GDM1 (cell line): ENCODE measurements at regions not wholly inside any gene's neighbourhood (a gene's known extent, or its start where the extent isn't known, plus 50 kb on each side); places are given as distances from the start of the nearest gene placed in this dataset.

Source experiments
- DNase-seq: peaks from one replicate; lab custom pipeline; 2025; lab: John Stamatoyannopoulos, UW

DNA sequence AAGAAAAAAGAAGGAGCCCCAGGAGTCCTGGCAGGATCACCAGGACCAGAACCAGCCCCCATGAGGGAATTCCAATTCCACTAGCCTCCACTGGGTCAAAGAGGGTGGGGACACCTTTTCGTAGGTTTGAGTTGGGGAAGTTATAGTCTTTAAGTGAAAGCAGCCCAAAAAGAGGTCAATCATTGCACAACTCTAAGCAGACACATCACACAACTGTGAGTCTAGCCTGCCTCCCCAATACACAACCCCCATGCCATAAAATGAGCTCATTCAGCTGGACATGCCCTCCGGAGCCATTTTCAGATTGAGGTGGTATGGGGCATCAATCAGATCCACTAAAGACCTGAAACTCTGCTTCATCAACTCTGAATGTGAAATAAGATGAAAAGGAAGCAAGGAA lies 179.9 kb downstream of the NPHP4 start:
- no peak for DNase-seq

DNA sequence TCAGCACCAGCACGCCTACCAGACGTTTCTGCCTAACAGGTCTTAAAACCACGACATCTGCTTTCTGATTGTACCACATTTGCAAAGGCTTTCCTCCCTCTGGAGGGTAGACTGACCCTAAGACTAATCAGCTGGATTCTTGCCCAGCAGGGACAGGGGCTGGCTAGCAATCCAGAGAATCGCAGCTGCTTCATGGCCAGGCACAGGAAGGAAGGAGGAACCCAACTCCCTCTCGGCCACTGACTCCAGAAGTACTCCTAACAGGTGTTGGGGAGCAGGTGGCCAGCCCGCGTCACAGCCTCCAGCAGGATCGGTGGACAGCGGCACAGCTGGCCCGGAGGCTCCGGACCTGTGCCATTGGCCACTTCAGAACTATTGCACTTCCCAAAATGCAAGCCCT lies 180.8 kb downstream of the NPHP4 start:
- no peak for DNase-seq

DNA sequence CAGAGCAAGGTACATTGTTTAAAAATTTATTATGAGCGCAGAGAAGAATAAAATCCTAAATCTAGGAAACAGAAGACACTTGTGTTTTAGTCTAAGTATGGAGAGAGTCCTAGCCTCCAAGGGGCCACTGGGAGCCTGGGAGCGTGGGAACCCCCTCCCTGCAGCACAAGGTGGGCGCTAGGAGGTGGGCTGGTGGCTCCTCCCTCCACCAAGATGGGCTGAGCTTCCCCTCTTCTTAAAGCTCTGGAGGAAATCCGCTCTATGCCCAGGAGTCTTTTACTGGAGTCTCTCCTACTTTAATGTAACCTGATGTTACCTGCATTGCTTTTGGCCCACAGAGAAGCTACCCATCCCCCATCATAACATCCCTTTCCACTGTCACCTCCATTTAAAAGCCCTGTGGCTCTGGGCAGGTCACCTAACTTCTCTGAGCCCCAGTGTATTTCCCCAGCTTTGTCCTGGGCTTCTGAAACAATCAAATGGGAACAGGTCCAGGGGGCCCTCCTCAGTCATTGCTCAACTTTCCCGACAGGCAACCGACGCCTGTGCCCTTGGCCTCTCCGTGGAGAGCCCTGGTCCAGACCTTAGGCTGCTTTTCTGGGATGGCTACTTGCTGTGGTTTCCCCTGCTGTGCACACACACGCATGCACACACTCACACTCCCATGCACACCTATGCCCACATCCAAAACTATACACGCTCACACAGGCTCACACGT lies 181.5 kb downstream of the NPHP4 start:
- no peak for DNase-seq

DNA sequence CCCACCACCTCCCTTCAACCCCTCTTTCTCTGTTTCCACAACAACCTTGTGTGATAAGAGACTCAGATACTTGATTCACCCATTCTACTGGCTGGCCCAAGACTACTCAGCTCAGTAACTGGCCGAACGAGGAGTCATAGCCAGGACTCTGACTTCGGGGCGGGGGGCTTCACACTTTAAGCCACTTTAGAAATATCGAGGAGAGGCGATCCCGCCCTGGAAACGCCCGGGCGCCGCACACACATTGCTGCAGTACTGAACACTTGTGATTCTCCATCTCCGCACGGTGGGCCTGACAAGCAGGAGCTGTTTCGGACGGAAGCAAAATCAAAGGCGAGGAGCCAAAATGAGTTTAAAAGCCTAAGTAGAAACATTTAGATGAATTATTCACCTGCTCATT lies 182.1 kb downstream of the NPHP4 start:
- no peak for DNase-seq

DNA sequence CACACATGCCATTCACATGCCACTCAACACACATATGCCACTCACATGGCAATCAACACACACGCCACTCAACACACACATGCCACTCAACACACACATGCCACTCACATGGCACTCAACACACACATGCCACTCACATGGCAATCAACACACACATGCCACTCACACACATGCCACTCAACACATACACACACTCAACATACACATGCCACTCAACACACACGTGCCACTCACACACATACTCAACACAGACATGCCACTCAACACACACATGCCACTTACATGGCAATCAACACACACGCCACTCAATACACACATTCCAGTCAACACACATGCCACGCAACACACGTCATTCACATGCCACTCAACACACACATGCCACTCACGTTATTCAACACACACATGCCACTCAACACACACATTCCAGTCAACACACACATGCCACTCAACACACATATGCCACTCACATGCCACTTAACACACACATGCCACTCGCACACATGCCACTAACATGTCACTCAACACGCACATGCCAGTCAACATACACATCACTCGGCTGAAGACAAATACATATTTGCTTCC lies 182.9 kb downstream of the NPHP4 start:
- DNase-seq = peak; percentile 10

DNA sequence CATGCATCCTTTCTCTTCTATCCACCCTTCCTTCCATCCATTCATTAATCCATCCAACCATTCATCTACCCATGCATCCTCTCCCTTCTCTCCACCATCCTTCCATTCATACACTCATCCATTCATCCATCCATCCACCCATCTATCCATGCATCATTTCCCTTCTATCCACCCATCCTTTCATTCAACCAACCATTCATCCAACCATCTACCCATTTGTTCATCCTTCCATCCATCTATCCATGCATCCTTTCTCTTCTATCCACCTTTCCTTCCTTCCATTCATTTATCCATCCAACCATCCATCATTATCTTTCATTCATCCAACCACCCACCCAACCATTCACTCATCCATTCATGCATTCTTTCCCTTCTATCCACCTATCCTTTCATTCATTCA lies 188.4 kb downstream of the NPHP4 start:
- DNase-seq = no peak

DNA sequence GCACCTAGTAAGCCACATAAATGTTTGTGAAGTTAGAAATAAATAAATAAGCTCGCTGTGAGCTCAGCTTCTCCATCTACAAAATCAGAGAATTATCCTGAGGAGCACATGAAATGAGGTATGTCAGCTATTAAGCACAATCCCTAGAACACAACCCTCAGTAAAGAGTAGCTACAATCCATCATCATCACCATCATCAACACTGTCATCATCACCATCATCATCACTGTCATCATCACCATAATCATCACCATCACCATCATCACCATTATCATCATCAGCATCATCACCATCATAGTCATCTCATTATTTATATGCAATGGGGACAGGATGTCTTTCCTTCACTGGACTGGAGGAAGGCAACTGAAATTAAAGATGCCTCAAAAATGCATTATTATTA lies 189.6 kb downstream of the NPHP4 start:
- no peak for DNase-seq

DNA sequence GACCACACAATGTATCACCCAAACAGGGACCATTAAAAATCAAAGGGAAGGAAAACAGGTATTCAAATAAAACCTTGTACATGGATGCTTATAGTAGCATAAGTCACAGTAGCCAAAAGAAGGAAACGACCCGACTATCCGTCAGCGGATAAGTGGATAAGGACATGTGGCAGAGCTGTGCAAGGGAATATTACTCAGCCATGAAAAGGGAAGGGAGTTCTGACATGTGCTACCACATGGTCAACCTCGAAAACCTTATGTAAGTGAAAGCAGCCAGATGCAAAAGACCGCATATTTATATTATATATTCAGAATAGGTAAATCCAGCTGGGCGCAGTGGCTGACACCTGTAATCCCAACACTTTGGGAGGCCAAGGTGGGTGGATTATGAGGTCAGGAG lies 193.3 kb downstream of the NPHP4 start:
- DNase-seq = no peak

DNA sequence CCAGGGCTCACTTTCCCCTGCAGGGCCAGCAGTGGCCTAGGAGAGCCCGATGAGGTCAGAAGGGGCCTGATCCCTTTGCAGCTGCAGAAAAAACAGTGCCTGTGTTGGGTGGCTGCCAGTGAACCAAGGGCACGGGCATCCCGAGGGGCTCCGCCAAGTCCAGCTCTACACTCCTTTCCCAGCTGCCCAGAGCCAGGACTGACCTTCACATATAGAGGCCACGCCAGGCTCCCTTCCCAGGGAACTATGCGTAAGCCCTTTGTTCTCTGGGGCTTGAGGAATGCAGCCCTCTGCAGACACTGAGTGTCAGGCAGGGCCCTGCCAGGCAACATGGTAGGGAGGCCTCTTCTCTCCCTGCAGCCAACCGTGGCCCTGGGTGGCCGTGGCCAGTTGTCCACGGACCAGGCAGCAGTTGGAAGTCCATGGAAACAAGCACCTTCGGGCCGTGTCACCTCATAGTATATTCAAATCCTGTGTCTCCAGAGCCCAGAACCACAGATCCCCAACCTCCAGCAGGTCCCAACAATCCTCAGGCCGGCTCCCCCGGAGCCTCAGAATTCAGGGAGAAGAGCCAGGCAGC lies 194.0 kb downstream of the NPHP4 start:
- DNase-seq = no peak

DNA sequence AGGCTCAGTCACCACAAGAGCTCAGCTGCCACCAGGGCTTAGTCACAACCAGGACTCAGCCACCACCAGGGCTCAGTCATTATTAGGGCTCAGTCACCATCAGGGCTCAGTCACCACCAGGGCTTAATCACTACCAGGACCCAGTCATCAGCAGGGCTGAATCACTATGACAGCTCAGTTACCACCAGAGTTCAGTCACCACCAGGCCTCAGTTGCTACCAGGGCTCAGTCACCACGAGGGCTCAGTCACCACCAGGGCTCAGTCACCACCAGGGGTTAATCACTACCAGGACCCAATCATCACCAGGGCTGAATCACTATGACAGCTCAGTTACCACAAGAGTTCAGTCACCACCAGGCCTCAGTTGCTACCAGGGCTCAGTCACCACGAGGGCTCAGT lies 196.2 kb downstream of the NPHP4 start:
- DNase-seq = no peak

DNA sequence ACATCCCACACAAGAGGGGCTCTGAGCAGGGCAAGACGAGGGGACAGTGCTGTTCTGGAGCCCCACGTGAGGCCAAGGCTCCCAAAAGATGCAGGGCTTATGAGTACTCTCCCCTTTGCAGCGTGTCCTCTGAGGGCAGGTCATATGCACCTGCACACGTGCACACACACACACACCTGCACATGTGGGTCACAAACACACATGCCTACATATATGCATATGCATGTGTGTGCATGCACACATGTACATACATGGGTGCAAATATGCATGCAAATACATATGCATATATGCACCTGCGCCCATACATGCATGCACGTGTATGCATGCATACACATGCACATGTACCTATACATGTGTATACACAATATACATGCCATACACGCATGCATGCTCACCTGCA lies 197.9 kb downstream of the NPHP4 start:
- no peak for DNase-seq

DNA sequence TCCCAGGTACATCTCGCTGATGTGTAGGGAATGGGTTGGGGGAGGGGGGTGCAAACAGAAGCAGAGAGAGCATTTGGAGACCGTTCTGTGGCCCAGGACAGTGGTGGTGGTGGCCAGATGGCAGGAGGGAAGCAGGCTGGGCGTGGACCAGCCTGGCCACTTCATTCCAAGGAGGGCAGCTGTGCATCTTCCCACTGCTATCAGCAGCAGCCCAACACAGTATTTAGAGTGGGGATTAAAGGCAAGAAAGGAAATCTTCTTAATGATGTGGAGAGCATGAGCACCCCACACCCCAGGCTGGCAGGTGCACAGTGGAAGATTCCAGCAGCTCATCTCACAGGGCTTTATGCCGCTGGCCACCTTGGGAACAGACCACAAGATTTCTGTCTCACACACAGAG lies 198.7 kb downstream of the NPHP4 start:
- no peak for DNase-seq

DNA sequence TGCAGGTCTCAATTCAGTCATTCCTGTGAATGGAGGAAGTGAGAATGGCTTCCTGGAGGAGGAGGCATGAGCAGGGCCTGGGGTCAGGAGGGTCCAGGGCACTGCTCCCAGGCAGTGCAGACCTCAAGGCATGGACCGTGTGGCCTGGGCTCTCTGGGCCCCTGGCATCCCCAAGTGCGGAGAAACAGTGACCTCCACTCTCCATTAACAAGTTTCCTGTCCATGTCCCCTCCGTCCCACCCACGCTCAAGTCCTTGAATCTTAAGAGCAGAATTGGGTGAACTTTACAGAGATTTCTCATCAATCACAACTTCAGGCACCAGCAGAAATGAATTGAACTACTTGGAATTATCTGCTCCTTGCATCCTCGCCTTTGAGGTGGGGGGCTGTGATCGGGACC lies 211.1 kb downstream of the NPHP4 start:
- DNase-seq = no peak

DNA sequence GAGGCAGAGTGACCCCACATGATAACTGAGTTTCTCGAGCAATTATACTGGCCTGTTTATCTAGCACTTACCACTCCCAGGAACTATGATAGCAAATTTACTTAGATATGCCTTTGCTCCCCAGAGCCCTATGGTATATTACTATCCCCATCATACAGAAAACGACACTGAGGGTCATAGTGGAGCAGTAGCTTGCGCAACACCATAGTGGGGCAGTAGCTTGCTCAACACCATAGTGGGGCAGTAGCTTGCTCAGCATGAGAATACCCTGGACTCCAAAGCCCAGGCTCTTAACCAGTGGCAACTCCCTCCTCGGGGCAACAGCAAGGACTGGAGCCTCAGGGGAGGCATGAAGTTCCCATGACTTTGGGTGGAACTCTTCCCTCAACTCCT lies 211.9 kb downstream of the NPHP4 start:
- no peak for DNase-seq

DNA sequence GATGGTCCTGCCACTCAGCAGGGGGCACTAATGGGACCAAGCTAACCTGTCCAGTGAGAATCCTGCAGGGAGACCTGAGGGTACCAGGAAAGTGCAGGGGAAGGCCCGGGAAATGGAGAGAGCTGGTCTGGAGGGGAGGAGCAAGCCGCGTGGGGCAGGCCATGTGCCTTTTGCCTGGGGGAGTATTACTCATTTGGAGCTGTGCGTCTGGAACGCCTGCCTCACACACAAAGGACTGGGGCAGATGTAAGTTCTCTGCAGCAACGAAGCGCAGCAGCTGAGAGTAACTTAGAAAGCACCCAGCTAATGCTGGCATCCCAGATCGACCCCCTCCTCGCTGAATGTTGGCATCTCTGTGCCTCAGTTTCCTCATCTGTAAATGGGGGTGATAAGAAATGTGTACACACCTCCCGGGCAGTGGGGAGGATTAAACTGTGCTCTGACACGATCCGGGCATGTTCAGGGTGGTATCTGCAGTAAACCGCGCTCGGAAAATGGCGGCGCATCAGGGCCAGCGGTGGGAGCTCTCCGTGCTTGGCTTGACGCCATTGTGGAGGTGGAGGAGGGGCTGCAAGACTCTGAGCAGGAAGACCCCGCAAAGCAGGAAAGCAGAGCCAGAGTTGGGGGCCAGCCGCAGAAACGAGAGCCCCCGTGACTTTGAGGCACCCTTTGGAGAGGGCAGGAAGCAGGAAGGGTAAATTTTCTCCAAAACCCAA lies 212.5 kb downstream of the NPHP4 start:
- DNase-seq = no peak

DNA sequence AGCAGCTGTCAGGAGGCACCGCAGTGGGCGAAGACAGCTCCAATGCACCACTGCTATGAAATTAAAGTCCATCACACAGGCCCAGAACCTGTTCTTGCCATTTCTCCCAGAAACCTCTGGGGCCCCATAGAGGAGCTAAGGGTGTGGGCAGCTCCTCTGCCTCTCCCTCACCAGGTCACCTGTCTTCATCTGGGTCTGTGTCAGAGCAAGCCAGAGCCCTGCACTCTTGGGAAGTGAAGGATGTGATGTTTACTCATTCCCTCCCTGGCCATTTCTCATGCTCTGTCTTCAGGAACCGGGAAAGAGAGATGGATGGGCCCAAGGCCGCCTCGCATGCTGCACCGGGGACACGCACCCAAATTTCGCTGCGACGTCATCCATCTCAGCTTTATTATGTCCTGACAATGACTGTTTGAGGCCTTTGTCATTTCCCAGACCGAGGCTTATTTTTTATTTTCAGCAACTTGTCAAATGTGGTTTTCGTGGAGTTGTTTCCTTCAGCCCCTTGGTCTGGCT lies 216.1 kb downstream of the NPHP4 start:
- no peak for DNase-seq

DNA sequence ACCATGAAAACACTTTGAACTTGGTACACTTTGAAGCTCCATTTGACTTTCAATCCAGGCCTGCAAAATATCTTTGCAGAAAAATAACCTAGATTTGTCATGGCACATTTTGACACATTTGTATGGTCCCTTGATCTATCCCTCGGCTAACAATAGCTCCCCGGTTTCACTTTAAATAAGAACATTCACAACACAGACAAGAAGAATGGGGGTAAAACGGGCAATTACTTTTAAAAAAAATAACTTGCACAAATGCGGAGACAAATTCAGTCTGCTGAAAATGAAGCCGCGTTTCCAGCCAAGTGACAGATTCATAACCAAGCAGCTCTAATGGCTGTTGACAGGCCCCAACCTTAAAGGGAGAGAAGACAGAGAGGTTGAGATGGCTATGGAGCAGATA lies 218.2 kb downstream of the NPHP4 start:
- no peak for DNase-seq

DNA sequence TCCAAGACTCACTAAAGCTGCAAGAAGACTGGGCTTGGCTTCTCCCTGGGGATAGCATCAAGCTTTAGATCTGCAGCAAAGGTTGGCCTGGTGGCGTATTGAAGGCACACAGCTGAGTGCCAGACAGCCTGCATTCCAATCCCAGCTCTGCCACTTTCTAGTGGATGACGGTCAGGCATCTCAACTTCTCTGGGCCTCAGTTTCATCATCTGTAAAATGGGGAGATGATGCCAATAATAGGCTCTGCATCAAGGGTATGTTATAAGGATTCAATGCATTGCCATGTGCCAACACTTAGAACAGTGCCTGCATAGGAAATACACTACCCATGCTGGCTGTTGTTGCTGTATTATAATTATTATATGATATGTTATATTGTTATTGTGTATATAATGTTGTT lies 220.4 kb downstream of the NPHP4 start:
- no peak for DNase-seq

DNA sequence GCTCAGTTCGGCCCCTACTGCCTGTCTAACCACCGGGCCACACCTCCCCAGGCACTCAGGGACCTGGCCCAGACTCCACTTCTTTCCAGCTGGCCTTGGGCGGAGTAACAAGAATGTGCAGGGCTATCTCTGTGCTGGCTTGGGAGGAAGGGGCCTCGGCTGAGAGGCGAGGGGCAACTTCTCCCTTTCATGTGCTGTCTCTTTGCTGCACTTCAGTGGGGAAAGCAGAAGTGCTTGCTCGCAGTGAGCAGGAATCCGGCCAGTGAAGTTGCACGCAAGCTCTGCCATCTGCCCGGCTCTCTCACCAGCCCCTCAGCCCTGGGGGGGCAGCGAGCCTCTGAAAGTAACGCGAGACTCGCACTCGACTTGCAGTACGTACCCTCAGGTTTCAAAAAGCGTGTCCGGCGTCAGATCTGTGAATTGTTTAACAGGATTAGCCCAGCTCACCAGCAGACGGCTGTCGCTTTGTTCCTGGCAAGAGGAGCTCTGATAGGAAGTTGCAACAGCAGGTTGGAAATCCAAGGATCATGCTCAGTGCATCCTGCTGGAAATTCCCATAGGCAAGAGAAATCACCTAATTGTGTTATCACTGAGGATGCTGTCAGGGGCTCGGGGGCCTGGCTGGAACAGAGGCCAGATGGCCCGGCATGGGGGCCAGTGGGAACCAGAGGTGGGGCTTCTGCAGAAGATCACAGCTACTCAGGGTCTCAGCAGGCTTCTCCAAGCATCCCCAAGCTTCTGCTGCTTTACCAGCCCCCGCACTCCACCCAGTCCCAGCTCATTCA lies 221.1 kb downstream of the NPHP4 start:
- DNase-seq = peak; percentile 38

DNA sequence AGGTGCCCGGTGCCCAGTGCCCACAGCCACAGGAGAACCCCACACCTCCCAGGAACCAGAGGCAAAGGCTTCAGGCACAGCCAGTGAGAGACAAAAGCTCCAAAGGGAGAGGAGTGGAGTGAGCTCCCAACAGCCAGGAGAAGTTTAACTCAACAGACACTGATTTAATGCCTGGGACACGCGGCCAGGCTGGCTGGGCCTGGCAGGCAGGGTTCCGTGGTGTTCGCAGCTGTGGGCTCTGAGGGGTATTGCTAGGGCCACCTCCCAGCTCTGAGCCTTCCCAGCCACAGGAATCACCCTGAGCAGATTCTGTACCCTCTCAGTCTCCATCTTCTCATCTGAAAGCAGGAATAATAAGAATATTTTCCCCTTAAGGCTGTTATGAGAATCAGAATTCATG lies 222.5 kb downstream of the NPHP4 start:
- DNase-seq = no peak

DNA sequence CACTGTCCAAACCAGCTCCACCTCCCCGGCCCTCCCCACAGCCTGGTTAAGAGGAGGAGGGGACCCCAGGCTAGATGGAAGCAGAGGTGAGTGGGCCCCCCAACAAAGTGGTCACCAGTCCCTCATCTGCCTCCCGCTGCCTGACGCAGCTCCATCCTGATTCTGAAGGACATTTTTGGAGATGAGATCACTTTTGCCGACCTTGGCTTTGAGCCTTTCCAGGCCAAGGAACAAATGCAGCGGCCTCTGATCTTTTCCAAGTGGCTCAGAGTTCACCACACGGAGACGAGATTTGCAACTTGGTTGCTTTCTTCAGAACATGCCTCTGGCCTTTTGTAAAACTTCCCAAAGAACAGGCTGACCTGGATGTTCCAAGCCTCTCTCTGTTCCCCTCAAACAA lies 223.1 kb downstream of the NPHP4 start:
- no peak for DNase-seq

DNA sequence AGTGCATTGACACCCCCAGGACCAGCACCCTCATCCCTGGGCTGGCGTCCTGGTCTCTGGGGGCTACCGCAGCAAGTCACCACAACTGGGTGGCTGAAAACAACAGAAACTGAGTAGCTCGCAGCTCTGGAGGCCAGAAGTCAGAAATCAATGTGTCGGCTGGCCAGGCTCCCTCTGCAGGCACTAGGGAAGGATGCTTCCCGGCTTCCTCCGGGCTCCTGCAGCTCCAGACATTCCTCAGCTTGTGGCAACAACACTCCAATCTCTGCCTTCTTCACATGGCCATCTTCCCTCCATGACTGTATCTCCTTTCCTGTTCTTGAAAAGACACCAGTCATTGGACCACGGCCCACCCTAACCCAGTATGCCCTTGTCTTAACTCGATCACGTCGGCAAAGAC lies 224.2 kb downstream of the NPHP4 start:
- DNase-seq = no peak
